ENCODE measurements at regions not wholly inside any gene's neighbourhood (a gene's known extent, or its start where the extent isn't known, plus 50 kb on each side); places are given as distances from the start of the nearest gene placed in this dataset.

- TF ChIP-seq POLR2A (IDR thresholded peaks at IDR 0.05) = no peak
- TF ChIP-seq CTCF (IDR thresholded peaks at IDR 0.05) = no peak
- no peak for TF ChIP-seq POLR2AphosphoS5 (IDR thresholded peaks at IDR 0.05)
- TF ChIP-seq EP300 (IDR thresholded peaks at IDR 0.05) = no peak
These were observed 325.6 kb upstream of the UMPS start for GRCh38 chr3:124404621-124405020.

Data from stomach (tissue), 4 donors.